ENCODE measurements at regions not wholly inside any gene's neighbourhood (a gene's known extent, or its start where the extent isn't known, plus 50 kb on each side); places are given as distances from the start of the nearest gene placed in this dataset.

DNA sequence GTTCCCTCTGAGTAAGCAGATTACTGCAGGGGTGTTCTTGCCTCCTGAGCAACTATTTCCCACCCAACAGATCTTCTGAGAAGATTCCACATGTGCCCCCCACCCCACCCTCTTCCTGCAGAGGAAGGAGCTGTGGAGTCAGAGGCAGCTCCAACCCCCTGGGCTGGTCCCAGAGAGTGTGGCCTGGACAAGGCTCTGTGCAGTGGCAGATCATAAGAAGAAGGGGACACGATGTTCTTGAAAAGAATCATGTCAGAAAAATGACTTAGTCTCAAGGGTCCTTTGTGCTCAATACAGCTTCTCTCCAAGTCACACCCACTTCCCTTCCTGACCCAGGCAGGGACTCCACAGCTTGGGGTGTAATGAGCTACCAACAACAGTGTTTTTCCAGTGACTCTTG lies 95.2 kb downstream of the SYF2 start:
- Mint-ChIP-seq H3K36me3 (no peaks in the 10 kb centered on the region), H3K27ac (no peak overlapping the region), H3K9me3 (peaks cover 0 to 2% (median 0%) of the 10 kb centered on the region in 7 donors), H3K4me1 (peaks cover 15% of the 10 kb centered on the region), H3K4me3 (no peak overlapping the region), H3K27me3 (ENCODE audit: low read depth in 3 of 3) (peaks cover 0 to 9% (median 4%) of the 10 kb centered on the region in 3 donors)
- no CpG with 5 or more reads among the region's 1 CpG for WGBS (ENCODE audit: insufficient coverage)
- no peaks in the 10 kb centered on the region for H3K79me2 ChIP-seq (ENCODE audit: insufficient read depth, low read length)
- no peaks in the 10 kb centered on the region for H4K20me1 ChIP-seq (ENCODE audit: insufficient read depth, low read length)
- H3K36me3 ChIP-seq (replicated peaks in 1 of 2; ENCODE audit: control insufficient read depth in 1 of 2, insufficient read depth in 2 of 2, low read length in 2 of 2), result no peaks in the 10 kb centered on the region
- no peak overlapping the region for H3K27ac ChIP-seq (ENCODE audit: low read depth in 1 of 2, low read length in 2 of 2)
- H3K9ac ChIP-seq (ENCODE audit: insufficient read depth, low read length, poor library complexity, severe bottlenecking), result no peak overlapping the region
- H3K4me3 ChIP-seq (replicated peaks in 1 of 3; ENCODE audit: low read depth in 2 of 3, low read length in 3 of 3), result no peak overlapping the region
- no peaks in the 10 kb centered on the region for H3K9me3 ChIP-seq (replicated peaks in 1 of 2; ENCODE audit: control insufficient read depth in 1 of 2, insufficient read depth in 1 of 2, low read length in 2 of 2)
- H2AFZ ChIP-seq (ENCODE audit: insufficient read depth, low read depth, low read length, poor library complexity, severe bottlenecking), result no peak overlapping the region
- intact Hi-C loops (cut with micrococcal nuclease), result no loop called here
- no peak for DNase-seq
- TF ChIP-seq, protein P1, sequence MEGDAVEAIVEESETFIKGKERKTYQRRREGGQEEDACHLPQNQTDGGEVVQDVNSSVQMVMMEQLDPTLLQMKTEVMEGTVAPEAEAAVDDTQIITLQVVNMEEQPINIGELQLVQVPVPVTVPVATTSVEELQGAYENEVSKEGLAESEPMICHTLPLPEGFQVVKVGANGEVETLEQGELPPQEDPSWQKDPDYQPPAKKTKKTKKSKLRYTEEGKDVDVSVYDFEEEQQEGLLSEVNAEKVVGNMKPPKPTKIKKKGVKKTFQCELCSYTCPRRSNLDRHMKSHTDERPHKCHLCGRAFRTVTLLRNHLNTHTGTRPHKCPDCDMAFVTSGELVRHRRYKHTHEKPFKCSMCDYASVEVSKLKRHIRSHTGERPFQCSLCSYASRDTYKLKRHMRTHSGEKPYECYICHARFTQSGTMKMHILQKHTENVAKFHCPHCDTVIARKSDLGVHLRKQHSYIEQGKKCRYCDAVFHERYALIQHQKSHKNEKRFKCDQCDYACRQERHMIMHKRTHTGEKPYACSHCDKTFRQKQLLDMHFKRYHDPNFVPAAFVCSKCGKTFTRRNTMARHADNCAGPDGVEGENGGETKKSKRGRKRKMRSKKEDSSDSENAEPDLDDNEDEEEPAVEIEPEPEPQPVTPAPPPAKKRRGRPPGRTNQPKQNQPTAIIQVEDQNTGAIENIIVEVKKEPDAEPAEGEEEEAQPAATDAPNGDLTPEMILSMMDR (IDR thresholded peaks at IDR 0.05), result no peak
- peaks cover 16 to 17% of the 10 kb centered on the region in 2 donors for H3K4me1 ChIP-seq (ENCODE audit: control insufficient read depth in 1 of 2, insufficient read depth in 2 of 2, low read length in 2 of 2)
- H3K4me2 ChIP-seq (replicated peaks; ENCODE audit: extremely low read depth, low read length, poor library complexity, severe bottlenecking), result no peak overlapping the region
- no peaks in the 10 kb centered on the region for H3K27me3 ChIP-seq (ENCODE audit: control insufficient read depth in 2 of 2, insufficient read depth in 2 of 2, low read length in 2 of 2)

DNA sequence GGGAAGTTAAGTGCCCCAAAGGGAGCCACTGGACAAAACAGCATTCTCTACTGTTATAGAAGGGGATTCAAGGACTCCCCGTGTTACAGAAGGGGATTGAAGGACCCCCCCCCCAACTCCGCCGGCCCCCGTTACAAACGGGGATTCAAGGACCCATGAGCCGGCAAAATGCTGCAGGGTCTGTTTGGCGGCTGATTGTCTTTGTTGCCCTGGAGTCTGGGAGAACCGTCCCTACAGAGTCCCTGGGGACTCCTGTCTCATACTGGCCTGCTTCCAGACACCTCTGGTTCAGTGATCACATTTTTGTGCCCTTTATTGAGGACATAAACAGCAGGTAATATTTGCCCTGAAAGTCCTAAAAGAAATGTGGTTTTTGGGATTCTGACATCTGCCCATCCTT lies 96.4 kb downstream of the SYF2 start:
- no peaks in the 10 kb centered on the region for H3K9me3 ChIP-seq (replicated peaks in 1 of 2; ENCODE audit: control insufficient read depth in 1 of 2, insufficient read depth in 1 of 2, low read length in 2 of 2)
- peaks cover 0 to 2% (median 0%) of the 10 kb centered on the region in 7 donors for H3K9me3 Mint-ChIP-seq
- no peaks in the 10 kb centered on the region for H3K36me3 Mint-ChIP-seq
- H3K79me2 ChIP-seq (ENCODE audit: insufficient read depth, low read length), result no peaks in the 10 kb centered on the region
- H3K9ac ChIP-seq (ENCODE audit: insufficient read depth, low read length, poor library complexity, severe bottlenecking), result no peak overlapping the region
- H3K27me3 Mint-ChIP-seq (ENCODE audit: low read depth in 3 of 3), result peaks cover 1 to 9% (median 4%) of the 10 kb centered on the region in 3 donors
- no peaks in the 10 kb centered on the region for H3K27me3 ChIP-seq (ENCODE audit: control insufficient read depth in 2 of 2, insufficient read depth in 2 of 2, low read length in 2 of 2)
- no peak overlapping the region for H3K27ac ChIP-seq (ENCODE audit: low read depth in 1 of 2, low read length in 2 of 2)
- TF ChIP-seq, protein P1 (IDR thresholded peaks at IDR 0.05), result no peak
- no peak overlapping the region for H3K4me3 ChIP-seq (replicated peaks in 1 of 3; ENCODE audit: low read depth in 2 of 3, low read length in 3 of 3)
- H3K4me2 ChIP-seq (replicated peaks; ENCODE audit: extremely low read depth, low read length, poor library complexity, severe bottlenecking), result no peak overlapping the region
- no peaks in the 10 kb centered on the region for H3K36me3 ChIP-seq (replicated peaks in 1 of 2; ENCODE audit: control insufficient read depth in 1 of 2, insufficient read depth in 2 of 2, low read length in 2 of 2)
- H3K4me1 Mint-ChIP-seq, result peaks cover 26% of the 10 kb centered on the region
- H4K20me1 ChIP-seq (ENCODE audit: insufficient read depth, low read length), result no peaks in the 10 kb centered on the region
- H3K4me1 ChIP-seq (ENCODE audit: control insufficient read depth in 1 of 2, insufficient read depth in 2 of 2, low read length in 2 of 2), result peaks cover 21 to 27% of the 10 kb centered on the region in 2 donors
- no peak for DNase-seq
- H3K27ac Mint-ChIP-seq, result no peak overlapping the region
- H3K4me3 Mint-ChIP-seq, result no peak overlapping the region
- H2AFZ ChIP-seq (ENCODE audit: insufficient read depth, low read depth, low read length, poor library complexity, severe bottlenecking), result no peak overlapping the region
- whole genome bisulfite sequencing (ENCODE audit: insufficient coverage), result 93% methylated on average over 5 of the region's 8 CpGs
- intact Hi-C loops (cut with micrococcal nuclease), result no loop called here
